GM19395 (cell line): ENCODE measurements at regions not wholly inside any gene's neighbourhood (a gene's known extent, or its start where the extent isn't known, plus 50 kb on each side); places are given as distances from the start of the nearest gene placed in this dataset.
"Not testable (repeated sequence)": the region's sequence is repeated elsewhere in the genome, so short reads cannot be mapped to it uniquely, and the experiment has no call there.

ENCODE experiments used
- ATAC-seq: cut with Tn5 transposase; IDR thresholded peaks from one replicate; pipeline ENCODE4 v1.9.1; 2021; ENCODE audit warnings: mild to moderate bottlenecking, moderate library complexity; ENCODE audit not compliant: unreplicated experiment

- no peak for ATAC-seq
Measured at GRCh38 chr14:58878439-58879139, 240.8 kb downstream of the DACT1 start.

GRCh38 chr14:58881433-58881832, 243.7 kb downstream of the DACT1 start:
- no peak for ATAC-seq

- no peak for ATAC-seq
Measured at GRCh38 chr14:58882577-58883018, 244.8 kb downstream of the DACT1 start.

GRCh38 chr14:58884442-58884841, 246.7 kb downstream of the DACT1 start:
- no peak for ATAC-seq

- ATAC-seq: no peak
Measured at GRCh38 chr14:58887931-58888330, 250.2 kb downstream of the DACT1 start.

GRCh38 chr14:58898655-58899316, 261.0 kb downstream of the DACT1 start:
- ATAC-seq: no peak

- ATAC-seq: no peak
Measured at GRCh38 chr14:58899317-58899713, 261.6 kb downstream of the DACT1 start.

- ATAC-seq: no peak
Measured at GRCh38 chr14:58901826-58902225, 264.1 kb downstream of the DACT1 start.

- no peak for ATAC-seq
Measured at GRCh38 chr14:58904776-58905175, 267.0 kb downstream of the DACT1 start.

- ATAC-seq: no peak
Measured at GRCh38 chr14:58907803-58908202, 270.0 kb downstream of the DACT1 start.

GRCh38 chr14:58912287-58912686, 274.5 kb downstream of the DACT1 start:
- no peak for ATAC-seq

- no peak for ATAC-seq
Measured at GRCh38 chr14:58912799-58913432, 275.2 kb downstream of the DACT1 start.

- ATAC-seq: no peak
Measured at GRCh38 chr14:58914279-58914855, 274.1 kb upstream of the DAAM1 start.

- ATAC-seq: no peak
Measured at GRCh38 chr14:58915646-58916045, 272.8 kb upstream of the DAAM1 start.

GRCh38 chr14:58918066-58918738, 270.3 kb upstream of the DAAM1 start:
- ATAC-seq: no peak

GRCh38 chr14:58919217-58919616, 269.2 kb upstream of the DAAM1 start:
- ATAC-seq: no peak

GRCh38 chr14:58920230-58920629, 268.2 kb upstream of the DAAM1 start:
- ATAC-seq: no peak

GRCh38 chr14:58922201-58922940, 266.1 kb upstream of the DAAM1 start:
- not testable (repeated sequence) for ATAC-seq

- ATAC-seq: no peak
Measured at GRCh38 chr14:58923751-58924405, 264.6 kb upstream of the DAAM1 start.

GRCh38 chr14:58941629-58942028, 246.8 kb upstream of the DAAM1 start:
- ATAC-seq: no peak
